ENCODE measurements at regions not wholly inside any gene's neighbourhood (a gene's known extent, or its start where the extent isn't known, plus 50 kb on each side); places are given as distances from the start of the nearest gene placed in this dataset.

GRCh38 chr16:11492808-11493530 lies 93.8 kb downstream of the LITAF start:
- TF ChIP-seq EGR1 (IDR thresholded peaks at IDR 0.05) = no peak

GRCh38 chr16:11493531-11493929 lies 93.2 kb downstream of the LITAF start:
- TF ChIP-seq YY1 (IDR thresholded peaks at IDR 0.05; ENCODE audit: low read depth) (no peak), NFIC (IDR thresholded peaks at IDR 0.05) (no peak), FOXM1 (IDR thresholded peaks at IDR 0.05; ENCODE audit: borderline replicate concordance, low read depth) (no peak), CREB1 (IDR thresholded peaks at IDR 0.05; ENCODE audit: low read depth) (no peak)

- TF ChIP-seq USF1 (IDR thresholded peaks at IDR 0.05) (no peak), TCF12 (IDR thresholded peaks at IDR 0.05; ENCODE audit: low read depth) (no peak), REST (IDR thresholded peaks at IDR 0.05; ENCODE audit: low read depth) (no peak), FOXM1 (IDR thresholded peaks at IDR 0.05; ENCODE audit: borderline replicate concordance, low read depth) (no peak), RAD21 (IDR thresholded peaks at IDR 0.05; ENCODE audit: low read depth) (no peak)
These were observed 92.7 kb downstream of the LITAF start for GRCh38 chr16:11494029-11494428.

- TF ChIP-seq TAF1 (IDR thresholded peaks at IDR 0.05; ENCODE audit: low read depth) = no peak
- TF ChIP-seq TCF12 (IDR thresholded peaks at IDR 0.05; ENCODE audit: low read depth) = no peak
- TF ChIP-seq FOXM1 (IDR thresholded peaks at IDR 0.05; ENCODE audit: borderline replicate concordance, low read depth) = no peak
- TF ChIP-seq CEBPB (IDR thresholded peaks at IDR 0.05) = no peak
- no peak for TF ChIP-seq YY1 (IDR thresholded peaks at IDR 0.05; ENCODE audit: low read depth)
- TF ChIP-seq REST (IDR thresholded peaks at IDR 0.05; ENCODE audit: low read depth) = no peak
These were observed 92.3 kb downstream of the LITAF start for GRCh38 chr16:11494433-11494832.

- no peak for TF ChIP-seq FOXM1 (IDR thresholded peaks at IDR 0.05; ENCODE audit: borderline replicate concordance, low read depth)
These were observed 91.7 kb downstream of the LITAF start for GRCh38 chr16:11495066-11495407.
